ENCODE measurements at regions not wholly inside any gene's neighbourhood (a gene's known extent, or its start where the extent isn't known, plus 50 kb on each side); places are given as distances from the start of the nearest gene placed in this dataset.

DNA sequence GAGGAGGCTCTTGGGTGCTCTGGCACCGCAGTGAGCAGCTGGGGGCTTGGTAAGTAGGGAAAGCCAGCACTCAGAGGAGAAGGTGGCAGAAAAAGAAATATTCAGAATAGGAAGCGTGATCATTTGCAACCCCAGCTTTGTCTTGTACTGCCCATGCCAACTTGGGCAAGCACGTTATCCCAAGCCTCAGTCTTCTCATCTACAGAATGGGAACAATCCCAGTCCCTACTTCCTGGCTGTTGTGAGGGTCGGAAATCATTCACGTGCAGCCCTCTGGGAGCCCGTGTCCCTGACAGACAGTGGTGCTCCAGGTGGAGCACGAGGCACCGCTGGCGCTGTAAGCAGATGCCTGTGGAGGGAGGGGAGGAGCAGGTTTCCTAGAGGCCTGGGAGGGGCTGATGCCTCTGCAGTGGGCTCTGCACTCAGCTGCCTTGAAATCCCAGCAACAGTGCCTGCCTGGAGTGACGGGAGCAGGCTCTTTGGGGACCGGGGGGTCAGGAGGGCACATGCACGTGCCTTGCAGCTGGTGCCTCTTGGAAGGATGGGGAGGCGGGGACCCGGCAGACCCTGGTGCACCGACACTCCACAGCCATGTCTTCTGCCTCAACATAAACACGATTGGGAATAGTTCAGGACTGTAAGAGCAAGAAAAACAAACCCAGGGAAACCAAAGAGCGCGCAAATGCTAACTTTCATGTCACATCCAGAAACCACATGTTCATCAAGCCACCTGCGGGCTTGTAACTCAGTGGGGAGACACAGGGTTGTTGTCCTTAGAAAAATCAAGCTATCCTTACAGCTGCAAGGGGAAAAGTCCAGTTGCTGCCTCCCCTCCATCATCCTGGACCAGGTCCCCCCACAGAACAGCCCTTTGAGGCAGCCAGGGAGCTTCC, 86.5 kb upstream of the DIO3 start:
- DNase-seq (ENCODE audit: low spot score): no peak
- Mint-ChIP-seq H3K4me1 (peaks cover 18% of the 10 kb centered on the region), H3K27ac (no peak overlapping the region), H3K36me3 (ENCODE audit: low read depth) (no peaks in the 10 kb centered on the region), H3K4me3 (no peak overlapping the region), H3K27me3 (ENCODE audit: insufficient read depth, low read depth, poor library complexity) (peaks cover 4% of the 10 kb centered on the region), H3K9me3 (no peaks in the 10 kb centered on the region)
- Histone ChIP-seq H4K20me1 (replicated peaks; ENCODE audit: insufficient read depth) (no peaks in the 10 kb centered on the region), H3K4me2 (no peak overlapping the region), H3F3A (replicated peaks; ENCODE audit: low read depth) (no peaks in the 10 kb centered on the region), H3K4me1 (ENCODE audit: insufficient read depth) (0 out of 2 replicates have a peak, but pooled peaks cover 6% of the 10 kb centered on the region), H3K79me2 (replicated peaks; ENCODE audit: insufficient read depth) (no peaks in the 10 kb centered on the region), H3K27me3 (ENCODE audit: insufficient read depth) (no peaks in the 10 kb centered on the region), H3K9me2 (ENCODE audit: insufficient read depth) (no peaks in the 10 kb centered on the region), H3K4me3 (no peak overlapping the region), H2AFZ (no peak overlapping the region), H3K36me3 (ENCODE audit: insufficient read depth) (no peaks in the 10 kb centered on the region), H3K27ac (ENCODE audit: low read depth) (no peak overlapping the region)
- no peak for ATAC-seq
- TF ChIP-seq, protein P1, sequence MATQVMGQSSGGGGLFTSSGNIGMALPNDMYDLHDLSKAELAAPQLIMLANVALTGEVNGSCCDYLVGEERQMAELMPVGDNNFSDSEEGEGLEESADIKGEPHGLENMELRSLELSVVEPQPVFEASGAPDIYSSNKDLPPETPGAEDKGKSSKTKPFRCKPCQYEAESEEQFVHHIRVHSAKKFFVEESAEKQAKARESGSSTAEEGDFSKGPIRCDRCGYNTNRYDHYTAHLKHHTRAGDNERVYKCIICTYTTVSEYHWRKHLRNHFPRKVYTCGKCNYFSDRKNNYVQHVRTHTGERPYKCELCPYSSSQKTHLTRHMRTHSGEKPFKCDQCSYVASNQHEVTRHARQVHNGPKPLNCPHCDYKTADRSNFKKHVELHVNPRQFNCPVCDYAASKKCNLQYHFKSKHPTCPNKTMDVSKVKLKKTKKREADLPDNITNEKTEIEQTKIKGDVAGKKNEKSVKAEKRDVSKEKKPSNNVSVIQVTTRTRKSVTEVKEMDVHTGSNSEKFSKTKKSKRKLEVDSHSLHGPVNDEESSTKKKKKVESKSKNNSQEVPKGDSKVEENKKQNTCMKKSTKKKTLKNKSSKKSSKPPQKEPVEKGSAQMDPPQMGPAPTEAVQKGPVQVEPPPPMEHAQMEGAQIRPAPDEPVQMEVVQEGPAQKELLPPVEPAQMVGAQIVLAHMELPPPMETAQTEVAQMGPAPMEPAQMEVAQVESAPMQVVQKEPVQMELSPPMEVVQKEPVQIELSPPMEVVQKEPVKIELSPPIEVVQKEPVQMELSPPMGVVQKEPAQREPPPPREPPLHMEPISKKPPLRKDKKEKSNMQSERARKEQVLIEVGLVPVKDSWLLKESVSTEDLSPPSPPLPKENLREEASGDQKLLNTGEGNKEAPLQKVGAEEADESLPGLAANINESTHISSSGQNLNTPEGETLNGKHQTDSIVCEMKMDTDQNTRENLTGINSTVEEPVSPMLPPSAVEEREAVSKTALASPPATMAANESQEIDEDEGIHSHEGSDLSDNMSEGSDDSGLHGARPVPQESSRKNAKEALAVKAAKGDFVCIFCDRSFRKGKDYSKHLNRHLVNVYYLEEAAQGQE (IDR thresholded peaks at IDR 0.05; ENCODE audit: unreplicated experiment): no peak
- TF ChIP-seq CREB1 (CRISPR knock-in tag; IDR thresholded peaks at IDR 0.05; ENCODE audit: low read depth) (no peak), ZNF331 (CRISPR knock-in tag; IDR thresholded peaks at IDR 0.05; ENCODE audit: low read depth) (no peak), STAT1 (IDR thresholded peaks at IDR 0.05; ENCODE audit: unreplicated experiment) (no peak), POLR2AphosphoS5 (IDR thresholded peaks at IDR 0.05; ENCODE audit: low read depth) (no peak), ZNF462 (CRISPR knock-in tag; IDR thresholded peaks at IDR 0.05) (no peak), EZH2 (IDR thresholded peaks at IDR 0.05; ENCODE audit: low read depth, unreplicated experiment) (no peak), JUNB (IDR thresholded peaks at IDR 0.05; ENCODE audit: unreplicated experiment) (no peak), NANOG (IDR thresholded peaks at IDR 0.05; ENCODE audit: borderline replicate concordance) (no peak), ZNF114 (CRISPR knock-in tag; IDR thresholded peaks at IDR 0.05) (no peak), EZH2phosphoT487 (IDR thresholded peaks at IDR 0.05; ENCODE audit: unreplicated experiment) (no peak)
- TF ChIP-seq, protein P2, sequence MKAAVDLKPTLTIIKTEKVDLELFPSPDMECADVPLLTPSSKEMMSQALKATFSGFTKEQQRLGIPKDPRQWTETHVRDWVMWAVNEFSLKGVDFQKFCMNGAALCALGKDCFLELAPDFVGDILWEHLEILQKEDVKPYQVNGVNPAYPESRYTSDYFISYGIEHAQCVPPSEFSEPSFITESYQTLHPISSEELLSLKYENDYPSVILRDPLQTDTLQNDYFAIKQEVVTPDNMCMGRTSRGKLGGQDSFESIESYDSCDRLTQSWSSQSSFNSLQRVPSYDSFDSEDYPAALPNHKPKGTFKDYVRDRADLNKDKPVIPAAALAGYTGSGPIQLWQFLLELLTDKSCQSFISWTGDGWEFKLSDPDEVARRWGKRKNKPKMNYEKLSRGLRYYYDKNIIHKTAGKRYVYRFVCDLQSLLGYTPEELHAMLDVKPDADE (IDR thresholded peaks at IDR 0.05): no peak
- TF ChIP-seq, protein P3, sequence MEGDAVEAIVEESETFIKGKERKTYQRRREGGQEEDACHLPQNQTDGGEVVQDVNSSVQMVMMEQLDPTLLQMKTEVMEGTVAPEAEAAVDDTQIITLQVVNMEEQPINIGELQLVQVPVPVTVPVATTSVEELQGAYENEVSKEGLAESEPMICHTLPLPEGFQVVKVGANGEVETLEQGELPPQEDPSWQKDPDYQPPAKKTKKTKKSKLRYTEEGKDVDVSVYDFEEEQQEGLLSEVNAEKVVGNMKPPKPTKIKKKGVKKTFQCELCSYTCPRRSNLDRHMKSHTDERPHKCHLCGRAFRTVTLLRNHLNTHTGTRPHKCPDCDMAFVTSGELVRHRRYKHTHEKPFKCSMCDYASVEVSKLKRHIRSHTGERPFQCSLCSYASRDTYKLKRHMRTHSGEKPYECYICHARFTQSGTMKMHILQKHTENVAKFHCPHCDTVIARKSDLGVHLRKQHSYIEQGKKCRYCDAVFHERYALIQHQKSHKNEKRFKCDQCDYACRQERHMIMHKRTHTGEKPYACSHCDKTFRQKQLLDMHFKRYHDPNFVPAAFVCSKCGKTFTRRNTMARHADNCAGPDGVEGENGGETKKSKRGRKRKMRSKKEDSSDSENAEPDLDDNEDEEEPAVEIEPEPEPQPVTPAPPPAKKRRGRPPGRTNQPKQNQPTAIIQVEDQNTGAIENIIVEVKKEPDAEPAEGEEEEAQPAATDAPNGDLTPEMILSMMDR (conservative IDR thresholded peaks at IDR 0.05; ENCODE audit: low read depth in 2 of 2): no peak
